ENCODE measurements at regions not wholly inside any gene's neighbourhood (a gene's known extent, or its start where the extent isn't known, plus 50 kb on each side); places are given as distances from the start of the nearest gene placed in this dataset.

GRCh38 chr5:161115941-161116340 is 263.9 kb upstream of the ATP10B start:
- no peak for DNase-seq

- DNase-seq, result no peak
Measured at GRCh38 chr5:161112371-161112770, 260.4 kb upstream of the ATP10B start.

GRCh38 chr5:161105525-161105924 is 253.5 kb upstream of the ATP10B start:
- DNase-seq, result no peak

GRCh38 chr5:161098516-161098915 is 246.5 kb upstream of the ATP10B start:
- no peak for DNase-seq

GRCh38 chr5:161096581-161096980 is 244.6 kb upstream of the ATP10B start:
- no peak for DNase-seq

GRCh38 chr5:161095953-161096352 is 243.9 kb upstream of the ATP10B start:
- DNase-seq, result no peak

- no peak for DNase-seq
Measured at GRCh38 chr5:161094411-161094810, 242.4 kb upstream of the ATP10B start.

- DNase-seq, result no peak
Measured at GRCh38 chr5:161093100-161093499, 241.1 kb upstream of the ATP10B start.

- DNase-seq, result no peak
Measured at GRCh38 chr5:161089569-161089968, 237.6 kb upstream of the ATP10B start.

GRCh38 chr5:161086461-161086860 is 234.4 kb upstream of the ATP10B start:
- no peak for DNase-seq

GRCh38 chr5:161085056-161085455 is 233.0 kb upstream of the ATP10B start:
- DNase-seq, result peak; percentile 24

- no peak for DNase-seq
Measured at GRCh38 chr5:161084115-161084514, 232.1 kb upstream of the ATP10B start.

- DNase-seq, result no peak
Measured at GRCh38 chr5:161078793-161079192, 226.8 kb upstream of the ATP10B start.

GRCh38 chr5:161077936-161078545 is 226.0 kb upstream of the ATP10B start:
- DNase-seq, result no peak

GRCh38 chr5:161077496-161077895 is 225.5 kb upstream of the ATP10B start:
- no peak for DNase-seq

GRCh38 chr5:161064781-161065180 is 212.8 kb upstream of the ATP10B start:
- DNase-seq, result no peak

GRCh38 chr5:161064297-161064696 is 212.3 kb upstream of the ATP10B start:
- no peak for DNase-seq

- no peak for DNase-seq
Measured at GRCh38 chr5:161058781-161059180, 206.8 kb upstream of the ATP10B start.

GRCh38 chr5:161051920-161052500 is 200.0 kb upstream of the ATP10B start:
- no peak for DNase-seq

GRCh38 chr5:161047024-161047423 is 195.0 kb upstream of the ATP10B start:
- no peak for DNase-seq

- no peak for DNase-seq
Measured at GRCh38 chr5:161042862-161043261, 190.9 kb upstream of the ATP10B start.

GRCh38 chr5:161042443-161042842 is 190.4 kb upstream of the ATP10B start:
- no peak for DNase-seq

GRCh38 chr5:161040818-161041217 is 188.8 kb upstream of the ATP10B start:
- DNase-seq, result no peak

GRCh38 chr5:161036296-161036695 is 184.3 kb upstream of the ATP10B start:
- no peak for DNase-seq

- DNase-seq, result no peak
Measured at GRCh38 chr5:161034451-161034850, 182.4 kb upstream of the ATP10B start.

Measured in femur (tissue), 1 donor.